ENCODE measurements at regions not wholly inside any gene's neighbourhood (a gene's known extent, or its start where the extent isn't known, plus 50 kb on each side); places are given as distances from the start of the nearest gene placed in this dataset.

- Mint-ChIP-seq H3K27me3 (ENCODE audit: low read depth, poor library complexity) (peaks cover 42% of the 10 kb centered on the region), H3K4me1 (peaks cover 46% of the 10 kb centered on the region), H3K4me3 (no peak overlapping the region), H3K27ac (peak overlapping the region; percentile 40), H3K9me3 (peaks cover 4% of the 10 kb centered on the region), H3K36me3 (ENCODE audit: low read depth) (no peaks in the 10 kb centered on the region)
- no peak for DNase-seq
- no peak for TF ChIP-seq CTCF (IDR thresholded peaks at IDR 0.05)
These were observed 236.0 kb upstream of the CIBAR2 start for GRCh38 chr16:85348065-85348840.

- DNase-seq, result no peak
- Mint-ChIP-seq H3K27ac (no peak overlapping the region), H3K9me3 (peaks cover 8% of the 10 kb centered on the region)
These were observed 236.7 kb upstream of the CIBAR2 start for GRCh38 chr16:85348911-85349334.

GRCh38 chr16:85349365-85350145 lies 237.3 kb upstream of the CIBAR2 start:
- H3K27ac Mint-ChIP-seq, result no peak overlapping the region
- no peak for DNase-seq
- peaks cover 12% of the 10 kb centered on the region for H3K9me3 Mint-ChIP-seq
- H3K4me3 Mint-ChIP-seq, result no peak overlapping the region
- H3K36me3 Mint-ChIP-seq (ENCODE audit: low read depth), result peaks cover 6% of the 10 kb centered on the region
- no peak for TF ChIP-seq CTCF (IDR thresholded peaks at IDR 0.05)
- peaks cover 37% of the 10 kb centered on the region for H3K27me3 Mint-ChIP-seq (ENCODE audit: low read depth, poor library complexity)
- peaks cover 59% of the 10 kb centered on the region for H3K4me1 Mint-ChIP-seq

More at GRCh38 chr16:85348911-85349334, 236.7 kb upstream of the CIBAR2 start:
- peaks cover 53% of the 10 kb centered on the region for H3K4me1 Mint-ChIP-seq
- no peak overlapping the region for H3K4me3 Mint-ChIP-seq
- H3K27me3 Mint-ChIP-seq (ENCODE audit: low read depth, poor library complexity), result peaks cover 36% of the 10 kb centered on the region
- no peak for TF ChIP-seq CTCF (IDR thresholded peaks at IDR 0.05)
- H3K36me3 Mint-ChIP-seq (ENCODE audit: low read depth), result peaks cover 3% of the 10 kb centered on the region

GRCh38 chr16:85350146-85350728 lies 238.0 kb upstream of the CIBAR2 start:
- H3K27me3 Mint-ChIP-seq (ENCODE audit: low read depth, poor library complexity), result peaks cover 37% of the 10 kb centered on the region
- no peak overlapping the region for H3K4me3 Mint-ChIP-seq
- peaks cover 12% of the 10 kb centered on the region for H3K9me3 Mint-ChIP-seq
- peaks cover 6% of the 10 kb centered on the region for H3K36me3 Mint-ChIP-seq (ENCODE audit: low read depth)
- no peak for TF ChIP-seq CTCF (IDR thresholded peaks at IDR 0.05)
- H3K27ac Mint-ChIP-seq, result no peak overlapping the region
- peaks cover 66% of the 10 kb centered on the region for H3K4me1 Mint-ChIP-seq
- no peak for DNase-seq

- TF ChIP-seq CTCF (IDR thresholded peaks at IDR 0.05), result no peak
- Mint-ChIP-seq H3K4me3 (no peak overlapping the region), H3K4me1 (peaks cover 73% of the 10 kb centered on the region), H3K27me3 (ENCODE audit: low read depth, poor library complexity) (peaks cover 32% of the 10 kb centered on the region), H3K36me3 (ENCODE audit: low read depth) (peaks cover 6% of the 10 kb centered on the region), H3K27ac (no peak overlapping the region), H3K9me3 (peaks cover 12% of the 10 kb centered on the region)
- no peak for DNase-seq
These were observed 238.7 kb upstream of the CIBAR2 start for GRCh38 chr16:85350973-85351372.

Measured in nephron progenitor cell (in vitro differentiated cells).